RWPE1 (cell line): ENCODE measurements at regions not wholly inside any gene's neighbourhood (a gene's known extent, or its start where the extent isn't known, plus 50 kb on each side); places are given as distances from the start of the nearest gene placed in this dataset.
A peak's percentile ranks its signal among the peaks of the same experiment; 100 is the strongest.
"Not testable (repeated sequence)": the region's sequence is repeated elsewhere in the genome, so short reads cannot be mapped to it uniquely, and the experiment has no call there.

Source experiments
- CTCF ChIA-PET: fragments of 350-600 bp; sonication (Branson Sonifier 250); formaldehyde crosslinking; extraction: SDS; loops from one replicate; lab custom pipeline; 2021; lab: Yijun Ruan, JAX
- POLR2A ChIA-PET: fragments of 400-600 bp; formaldehyde crosslinking; extraction: SDS; loops from one replicate; lab custom pipeline; 2020; ENCODE audit warnings: antibody characterized with exemption; ENCODE audit not compliant: low non-redundant PET; lab: Yijun Ruan, JAX
- DNase-seq: peaks from one replicate; pipeline ENCODE4 v3.0.0; 2012; ENCODE audit warnings: low spot score
- H3K27ac ChIP-seq: fragments of 450-650 bp; 2 replicates; pipeline ENCODE4 v1.5.1; 2017
- CTCF ChIP-seq: fragments of 450-650 bp; conservative IDR thresholded peaks from 2 replicates; pipeline ENCODE4 v1.5.1; 2017; ENCODE audit warnings: low read depth, mild to moderate bottlenecking

GRCh38 chr15:69570454-69570853, 117.8 kb downstream of the RPLP1 start:
- TF ChIP-seq CTCF, result no peak
- DNase-seq, result no peak
- ChIA-PET CTCF (no interaction called here), POLR2A (no interaction called here)
- H3K27ac ChIP-seq, result no peak overlapping the region

GRCh38 chr15:69570997-69571396, 118.4 kb downstream of the RPLP1 start:
- POLR2A ChIA-PET, result no interaction called here
- H3K27ac ChIP-seq, result no peak overlapping the region
- DNase-seq, result no peak
- no peak for TF ChIP-seq CTCF
- CTCF ChIA-PET, result no interaction called here

- DNase-seq, POLR2A ChIA-PET, H3K27ac ChIP-seq: not testable (repeated sequence)
- CTCF ChIA-PET, result interaction anchor here (0.6 kb wide), 1 partner anchor 109 kb away, joined by 3 read pairs; no protein-coding TSS in a partner anchor
Measured at GRCh38 chr15:69573278-69573677, 120.7 kb downstream of the RPLP1 start.

- ChIA-PET CTCF (interaction anchor here (0.7 kb wide), 1 partner anchor 127 kb away, joined by 5 read pairs; no protein-coding TSS in a partner anchor), POLR2A (no interaction called here)
- TF ChIP-seq CTCF, result no peak
- no peak overlapping the region for H3K27ac ChIP-seq
- no peak for DNase-seq
Measured at GRCh38 chr15:69573815-69574475, 121.3 kb downstream of the RPLP1 start.

GRCh38 chr15:69574506-69574905, 121.9 kb downstream of the RPLP1 start:
- TF ChIP-seq CTCF, result no peak
- ChIA-PET CTCF (interaction anchor here (0.7 kb wide), 1 partner anchor 126 kb away, joined by 5 read pairs; no protein-coding TSS in a partner anchor), POLR2A (no interaction called here)
- no peak overlapping the region for H3K27ac ChIP-seq
- no peak for DNase-seq

GRCh38 chr15:69575387-69575786, 122.8 kb downstream of the RPLP1 start:
- no peak for TF ChIP-seq CTCF
- ChIA-PET POLR2A (no interaction called here), CTCF (interaction anchor here (0.9 to 1.8 kb wide), 2 partner anchors 14 to 522 kb away, joined by 4 to 6 read pairs; partner anchors contain the start of gene TLE3)
- H3K27ac ChIP-seq, result no peak overlapping the region
- DNase-seq, result no peak

- peak; percentile 83 for TF ChIP-seq CTCF
- ChIA-PET POLR2A (no interaction called here), CTCF (interaction anchor here (0.6 to 1.8 kb wide), 8 partner anchors 13 to 1025 kb away, joined by 3 to 6 read pairs (median 4); partner anchors contain the start of gene TLE3)
- DNase-seq, result peak; percentile 70
- H3K27ac ChIP-seq, result no peak overlapping the region
Measured at GRCh38 chr15:69576035-69576526, 123.5 kb downstream of the RPLP1 start.
